G401 (cell line): ENCODE measurements at regions not wholly inside any gene's neighbourhood (a gene's known extent, or its start where the extent isn't known, plus 50 kb on each side); places are given as distances from the start of the nearest gene placed in this dataset.
A peak's percentile ranks its signal among the peaks of the same experiment; 100 is the strongest.
"Not testable (repeated sequence)": the region's sequence is repeated elsewhere in the genome, so short reads cannot be mapped to it uniquely, and the experiment has no call there.

Source experiments
- DNase-seq: peaks from one replicate; pipeline ENCODE4 v3.0.0-alpha.2; 2015; ENCODE audit warnings: low spot score
- in situ Hi-C: cut with HindIII; loops from 2 replicates; pipeline ENCODE4 v1.10.0; 2016; ENCODE audit warnings: low sequenced_read_pairs, mixed read lengths

GRCh38 chr17:77074681-77075080, 66.1 kb upstream of the SEC14L1 start:
- DNase-seq = peak; percentile 76
- in situ Hi-C loops = no loop called here

DNA sequence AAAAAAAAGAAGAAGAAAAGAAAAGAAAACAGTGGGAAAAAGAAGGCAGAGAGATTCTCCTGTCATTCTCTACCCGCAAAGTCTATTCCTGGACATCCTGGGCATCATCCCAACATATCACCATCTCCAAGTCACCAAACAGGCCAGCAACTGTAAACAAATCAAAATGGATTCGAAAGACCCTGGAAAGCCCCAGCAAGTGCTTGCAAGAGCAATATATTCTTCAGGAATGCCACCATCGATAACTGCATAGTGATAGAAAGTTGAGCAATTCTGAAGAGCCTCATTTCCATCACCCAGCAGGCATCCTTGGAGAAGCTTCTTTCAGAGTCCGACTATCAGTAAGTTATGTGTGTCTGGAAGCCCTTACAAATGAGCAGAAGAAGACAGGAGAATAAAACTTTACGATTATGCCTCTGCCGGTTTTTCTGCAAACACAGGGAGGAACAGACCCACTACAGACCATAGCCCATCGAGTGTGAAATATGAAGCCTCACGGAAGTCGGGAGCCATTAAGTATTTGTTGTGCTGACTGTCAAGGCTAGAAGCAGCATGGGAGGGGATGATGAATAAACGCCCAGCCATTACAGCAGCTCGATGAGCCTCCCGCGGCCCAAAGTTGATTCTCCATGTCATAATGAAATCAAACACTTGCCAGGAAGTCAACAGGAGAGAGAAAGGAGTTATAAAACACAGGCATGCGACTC, 64.5 kb upstream of the SEC14L1 start:
- peak; percentile 19 for DNase-seq
- in situ Hi-C loops = no loop called here

- in situ Hi-C loops = no loop called here
- DNase-seq = no peak
Measured at GRCh38 chr17:77083531-77083930, 57.2 kb upstream of the SEC14L1 start.

DNA sequence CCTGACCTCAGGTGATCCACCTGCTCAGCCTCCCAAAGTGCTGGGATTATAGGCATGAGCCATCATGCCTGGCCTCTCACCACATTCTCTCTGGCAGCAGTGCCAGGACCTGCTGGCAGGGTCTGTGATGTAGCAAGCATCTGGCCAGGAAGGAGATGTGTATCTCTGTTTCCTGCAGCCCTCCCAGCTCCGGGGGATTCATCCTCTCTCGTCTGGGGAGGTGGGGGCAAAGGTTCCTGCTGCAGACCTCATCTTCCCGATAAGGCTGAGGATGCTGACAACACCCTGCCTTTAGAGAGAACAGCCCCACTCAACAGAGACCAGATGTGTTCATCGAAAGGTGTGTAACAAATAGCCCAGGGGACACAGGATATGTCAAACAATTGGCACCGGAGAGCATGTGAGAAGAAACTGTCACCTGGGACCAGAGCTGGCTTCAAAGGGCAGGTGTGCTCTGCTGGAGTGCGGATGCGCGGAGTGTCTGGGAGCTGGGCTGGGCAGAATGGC, 54.8 kb upstream of the SEC14L1 start:
- DNase-seq = no peak
- in situ Hi-C loops = no loop called here

DNA sequence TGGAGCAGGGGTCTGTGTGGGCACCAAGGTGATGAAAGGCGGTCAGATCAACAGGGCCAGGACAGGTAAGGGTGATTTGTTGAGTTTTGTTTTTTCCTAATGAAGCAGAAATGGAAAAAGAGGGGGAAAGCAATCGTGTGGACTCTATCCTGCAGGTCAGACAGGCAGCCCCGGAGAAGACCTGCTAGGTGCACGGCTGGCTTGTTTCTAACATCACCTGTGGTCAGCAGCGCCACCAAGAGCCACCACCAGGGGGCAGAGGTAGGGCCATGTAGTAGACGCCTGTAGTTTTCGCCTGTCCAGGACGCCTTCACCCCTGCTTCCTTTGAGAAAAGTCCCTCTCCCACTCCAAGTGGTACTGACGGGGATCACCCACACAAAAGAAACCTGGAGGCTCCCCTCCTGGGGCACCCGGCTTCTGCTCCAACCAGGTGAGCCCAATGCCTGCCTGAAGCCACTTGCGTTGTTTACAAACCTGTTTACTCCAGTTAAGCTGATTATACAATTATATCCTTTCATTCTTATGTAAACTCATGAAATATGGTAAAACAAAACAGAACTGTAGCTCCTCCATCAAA, 54.2 kb upstream of the SEC14L1 start:
- in situ Hi-C loops = no loop called here
- DNase-seq = peak; percentile 93

DNA sequence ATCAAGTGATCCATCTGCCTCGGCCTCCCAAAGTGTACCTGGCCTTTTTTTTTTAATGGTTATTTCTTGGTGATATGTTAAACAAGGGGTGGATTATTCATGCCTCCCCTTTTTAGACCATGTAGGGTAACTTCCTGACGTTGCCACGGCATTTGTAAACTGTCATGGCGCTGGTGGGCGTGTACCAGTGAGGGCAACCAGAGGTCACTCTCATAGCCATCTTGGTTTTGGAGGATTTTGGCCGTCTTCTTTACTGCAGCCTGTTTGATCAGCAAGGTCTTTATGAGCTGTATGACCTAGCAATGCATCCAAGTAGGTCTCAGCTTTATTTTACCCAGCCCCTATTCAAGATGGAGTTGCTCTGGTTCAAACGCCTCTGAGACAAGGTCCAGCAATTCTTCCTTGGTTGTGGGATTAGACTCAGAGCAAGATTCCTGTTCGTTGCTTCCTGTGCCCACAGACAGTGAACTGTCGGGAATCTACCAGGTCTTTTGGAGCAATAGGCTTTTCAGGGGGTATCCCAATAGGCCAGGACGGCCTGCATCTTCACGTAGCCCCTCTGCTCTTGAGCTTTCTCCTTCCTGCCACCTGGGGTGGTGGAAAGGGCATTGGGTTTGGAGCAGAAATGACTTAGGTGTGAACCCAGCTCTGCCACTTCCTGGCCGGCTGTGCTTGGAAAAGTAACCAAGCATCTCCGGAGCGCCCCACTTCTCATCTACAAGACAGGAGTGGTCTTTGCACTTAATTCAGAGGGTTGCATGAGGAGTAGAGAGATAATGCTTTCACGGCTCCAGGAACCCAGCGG, 52.9 kb upstream of the SEC14L1 start:
- DNase-seq = no peak
- in situ Hi-C loops = no loop called here

GRCh38 chr17:77088455-77089123, 52.2 kb upstream of the SEC14L1 start:
- in situ Hi-C loops = no loop called here

DNA sequence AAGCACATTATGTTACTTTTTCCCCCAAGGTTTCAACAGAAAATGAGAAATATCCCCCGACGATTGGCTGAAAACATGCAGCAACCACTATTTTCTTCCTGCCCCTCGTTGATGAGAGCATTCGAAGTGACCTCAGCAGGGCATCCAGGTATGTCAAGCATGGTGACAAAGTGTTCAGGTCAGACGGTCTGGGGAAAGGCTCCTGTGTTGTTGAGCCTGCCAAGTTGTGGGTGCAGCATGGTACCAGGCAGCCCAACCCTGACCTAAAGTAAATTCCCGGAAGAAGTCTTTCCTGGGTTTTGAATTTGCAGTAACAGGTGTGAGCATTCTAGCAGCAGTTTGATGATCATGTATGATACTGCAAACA, 51.7 kb upstream of the SEC14L1 start:
- in situ Hi-C loops = no loop called here
- no peak for DNase-seq

More at GRCh38 chr17:77088455-77089123, 52.2 kb upstream of the SEC14L1 start:
- peak; percentile 98 for DNase-seq

DNA sequence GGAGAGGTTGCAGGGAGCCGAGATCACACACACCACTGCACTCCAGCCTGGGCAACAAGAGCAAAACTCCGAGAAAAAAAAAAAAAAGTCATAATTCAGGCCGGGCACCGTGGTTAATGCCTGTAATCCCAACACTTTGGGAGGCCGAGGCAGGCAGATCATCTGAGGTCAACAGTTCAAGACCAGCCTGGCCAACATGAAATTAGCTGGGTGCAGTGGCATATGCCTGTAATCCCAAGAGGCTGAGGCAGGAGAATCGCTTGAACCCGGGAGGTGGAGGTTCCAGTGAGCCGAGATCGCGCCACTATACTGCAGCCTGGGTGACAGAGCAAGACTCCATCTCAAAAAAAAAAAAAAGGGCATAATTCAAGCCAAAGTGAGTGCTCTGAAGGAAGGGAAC, 50.8 kb upstream of the SEC14L1 start:
- in situ Hi-C loops, DNase-seq: not testable (repeated sequence)

- in situ Hi-C loops = no loop called here
- no peak for DNase-seq
Measured at GRCh38 chr17:77090476-77090875, 50.3 kb upstream of the SEC14L1 start.
